Right lobe of liver (tissue), 6 donors: ENCODE measurements at regions not wholly inside any gene's neighbourhood (a gene's known extent, or its start where the extent isn't known, plus 50 kb on each side); places are given as distances from the start of the nearest gene placed in this dataset.

Experiments
- ATAC-seq, 4 donors: fragments of 200-7000 bp; cut with Tn5 transposase; one replicate each; pipeline ENCODE4 v1.9.1; 2020; ENCODE audit warnings: mild to moderate bottlenecking in 4 of 4, moderate library complexity in 4 of 4
- DNase-seq, 3 donors: peaks; one replicate each; pipeline ENCODE4 v3.0.0-alpha.2; 2020
- H3K27ac ChIP-seq, 3 donors: fragments of 200-600 bp; one replicate each; pipeline ENCODE4 v1.8.0; 2022
- H3K27me3 ChIP-seq, 2 donors: fragments of 200-600 bp; one replicate each; pipeline ENCODE4 v1.8.0; 2022
- H3K36me3 ChIP-seq, 4 donors: fragments of 200-600 bp; sonication (generic) in 1 of 4; one replicate each; pipeline versions ENCODE4 v1.5.1 to v1.8.0; 2017 to 2022; ENCODE audit warnings: control low read depth in 1 of 4
- H3K4me1 ChIP-seq, 4 donors: fragments of 200-600 bp; sonication (generic) in 1 of 4; one replicate each; pipeline versions ENCODE4 v1.5.1 to v1.8.0; 2017 to 2022; ENCODE audit warnings: control low read depth in 1 of 4
- H3K4me3 ChIP-seq, 3 donors: fragments of 200-600 bp; one replicate each; pipeline ENCODE4 v1.8.0; 2022
- H3K9me3 ChIP-seq, 4 donors: fragments of 200-600 bp; sonication (generic) in 1 of 4; one replicate each; pipeline versions ENCODE4 v1.5.1 to v1.8.0; 2017 to 2022; ENCODE audit warnings: control low read depth in 1 of 4
- POLR2A ChIP-seq: fragments of 450-650 bp; IDR thresholded peaks from one replicate; pipeline ENCODE4 v1.6.1; 2017; ENCODE audit warnings: antibody characterized with exemption, mild to moderate bottlenecking
- WGBS: methylation state at CpG from one replicate; pipeline ENCODE4 v1.1.6; 2018; ENCODE audit warnings: low coverage, low lambda C conversion rate; ENCODE audit not compliant: insufficient coverage; ENCODE audit errors: missing lambda C conversion rate; 5-methylcytosine and 5-hydroxymethylcytosine counted together
- intact Hi-C, 2 donors: fragments of 100-400 bp; cut with DNase I; formaldehyde crosslinking; loops; one replicate each; pipeline versions ENCODE4 v1.11.2 to v1.14.1; 2022
- TF ChIP-seq, protein P1 (sequence below), 4 donors: fragments of 200-600 bp in 3 of 4; fragments of 450-650 bp in 1 of 4; IDR thresholded peaks; one replicate each; pipeline versions ENCODE4 v1.5.1 to v1.8.0; 2016 to 2022; ENCODE audit warnings: antibody characterized with exemption in 4 of 4, mild to moderate bottlenecking in 2 of 4
- donor health status: DM: no; HTN: yes; CAD: no.
- donor health status: DM: no; HTN: no; CAD: no.
- donor health status: DM: no; HTN: no; CAD: no.
- donor health status: DM: no; HTN: yes; CAD: no.
- donor health status: DM: no; HTN: yes; CAD: no.

DNA sequence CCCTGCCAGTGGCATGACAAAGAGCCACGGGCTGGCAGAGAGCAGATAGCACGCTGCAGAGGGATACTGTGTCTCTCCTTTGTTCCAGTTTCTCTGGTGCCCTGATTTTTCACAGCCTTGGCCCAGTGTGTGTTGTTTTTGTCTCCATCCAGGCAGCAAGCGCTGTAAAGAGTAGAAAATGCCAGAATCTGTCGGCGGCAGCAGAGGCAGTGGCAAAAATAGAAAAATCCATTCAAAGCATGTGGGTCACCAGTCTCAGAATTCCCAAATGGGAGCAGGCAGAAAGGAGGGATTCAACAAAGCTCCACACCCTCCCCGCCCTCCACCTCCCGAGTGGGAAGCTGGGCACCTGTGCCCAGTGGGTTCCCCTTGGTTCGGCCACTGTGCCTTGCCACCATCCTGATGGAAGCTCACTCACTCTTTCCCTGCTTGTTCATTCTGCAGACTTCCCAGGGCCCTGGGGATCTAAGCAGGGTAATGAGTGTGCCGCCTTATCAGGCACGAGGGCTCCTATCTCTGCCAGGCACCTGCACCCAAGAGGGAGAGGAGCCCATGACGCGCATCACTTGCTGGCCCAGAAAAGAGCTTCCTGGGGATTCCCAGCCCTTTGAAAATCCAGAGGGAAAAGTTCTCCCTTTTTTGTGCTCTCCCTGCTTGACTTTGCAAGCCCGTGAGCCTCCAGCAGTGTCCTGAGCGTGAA, 416.9 kb downstream of the IRS2 start:
- Histone ChIP-seq H3K4me3 (no peak overlapping the region), H3K9me3 (no peaks in the 10 kb centered on the region), H3K4me1 (no peaks in the 10 kb centered on the region), H3K36me3 (no peaks in the 10 kb centered on the region), H3K27ac (no peak overlapping the region), H3K27me3 (no peaks in the 10 kb centered on the region)
- TF ChIP-seq, protein P1, sequence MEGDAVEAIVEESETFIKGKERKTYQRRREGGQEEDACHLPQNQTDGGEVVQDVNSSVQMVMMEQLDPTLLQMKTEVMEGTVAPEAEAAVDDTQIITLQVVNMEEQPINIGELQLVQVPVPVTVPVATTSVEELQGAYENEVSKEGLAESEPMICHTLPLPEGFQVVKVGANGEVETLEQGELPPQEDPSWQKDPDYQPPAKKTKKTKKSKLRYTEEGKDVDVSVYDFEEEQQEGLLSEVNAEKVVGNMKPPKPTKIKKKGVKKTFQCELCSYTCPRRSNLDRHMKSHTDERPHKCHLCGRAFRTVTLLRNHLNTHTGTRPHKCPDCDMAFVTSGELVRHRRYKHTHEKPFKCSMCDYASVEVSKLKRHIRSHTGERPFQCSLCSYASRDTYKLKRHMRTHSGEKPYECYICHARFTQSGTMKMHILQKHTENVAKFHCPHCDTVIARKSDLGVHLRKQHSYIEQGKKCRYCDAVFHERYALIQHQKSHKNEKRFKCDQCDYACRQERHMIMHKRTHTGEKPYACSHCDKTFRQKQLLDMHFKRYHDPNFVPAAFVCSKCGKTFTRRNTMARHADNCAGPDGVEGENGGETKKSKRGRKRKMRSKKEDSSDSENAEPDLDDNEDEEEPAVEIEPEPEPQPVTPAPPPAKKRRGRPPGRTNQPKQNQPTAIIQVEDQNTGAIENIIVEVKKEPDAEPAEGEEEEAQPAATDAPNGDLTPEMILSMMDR (IDR thresholded peaks at IDR 0.05), result no peak
- 73% methylated on average over 6 of the region's 14 CpGs for WGBS
- ATAC-seq, result no peak
- DNase-seq, result no peak
- intact Hi-C loops, result no loop called here

DNA sequence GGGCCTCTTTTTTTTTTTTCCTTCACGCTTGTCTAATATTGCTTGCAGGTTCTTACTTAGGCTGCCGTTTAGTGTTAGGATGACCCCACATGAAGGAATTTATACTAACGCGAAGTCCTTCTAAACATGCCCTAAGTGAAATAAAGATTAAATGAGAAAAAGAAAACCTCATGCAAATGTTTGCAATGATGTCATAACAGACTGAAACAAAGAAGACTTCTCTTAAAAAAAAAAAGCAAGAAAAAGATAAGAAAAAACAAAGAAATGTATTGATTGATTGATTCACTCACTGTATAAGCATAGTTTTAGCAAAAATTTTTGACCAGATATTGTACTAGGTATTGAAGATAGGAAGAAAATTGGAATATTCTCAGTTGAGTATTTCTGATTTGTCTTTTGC, 418.2 kb downstream of the IRS2 start:
- intact Hi-C loops, result no loop called here
- no peak for ATAC-seq
- TF ChIP-seq, protein P1 (IDR thresholded peaks at IDR 0.05), result no peak
- TF ChIP-seq POLR2A, result no peak
- Histone ChIP-seq H3K4me1 (no peaks in the 10 kb centered on the region), H3K36me3 (no peaks in the 10 kb centered on the region), H3K27me3 (no peaks in the 10 kb centered on the region), H3K27ac (no peak overlapping the region), H3K4me3 (no peak overlapping the region), H3K9me3 (no peaks in the 10 kb centered on the region)
- DNase-seq, result no peak
- 80% methylated on average over 4 of the region's 4 CpGs for WGBS

DNA sequence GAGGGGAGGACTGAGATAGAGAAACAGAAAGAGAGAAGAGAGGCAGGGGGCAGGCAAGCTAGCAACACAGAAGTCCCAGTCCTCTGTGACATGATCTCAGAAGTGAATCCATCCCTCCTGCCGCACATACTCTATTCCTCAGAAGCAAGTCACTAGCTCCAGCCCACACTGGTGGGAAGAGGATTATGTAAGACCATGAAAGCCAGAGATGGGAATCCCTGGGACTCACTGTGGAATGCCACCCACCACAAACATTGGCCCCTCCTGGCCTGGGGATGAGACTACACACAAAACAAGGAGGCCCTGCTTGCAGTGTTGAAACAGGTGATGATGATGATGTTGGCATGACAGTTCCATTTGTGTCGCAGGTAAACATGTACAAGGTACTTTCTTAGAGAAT, 419.9 kb downstream of the IRS2 start:
- H3K36me3 ChIP-seq, result no peaks in the 10 kb centered on the region
- H3K9me3 ChIP-seq, result no peaks in the 10 kb centered on the region
- intact Hi-C loops, result no loop called here
- H3K4me3 ChIP-seq, result no peak overlapping the region
- no peak for ATAC-seq
- TF ChIP-seq, protein P1 (IDR thresholded peaks at IDR 0.05), result no peak
- no peak for TF ChIP-seq POLR2A
- no peak overlapping the region for H3K27ac ChIP-seq
- WGBS, result 100% methylated on average over 1 of the region's 2 CpGs
- no peaks in the 10 kb centered on the region for H3K4me1 ChIP-seq
- no peak for DNase-seq
- no peaks in the 10 kb centered on the region for H3K27me3 ChIP-seq

DNA sequence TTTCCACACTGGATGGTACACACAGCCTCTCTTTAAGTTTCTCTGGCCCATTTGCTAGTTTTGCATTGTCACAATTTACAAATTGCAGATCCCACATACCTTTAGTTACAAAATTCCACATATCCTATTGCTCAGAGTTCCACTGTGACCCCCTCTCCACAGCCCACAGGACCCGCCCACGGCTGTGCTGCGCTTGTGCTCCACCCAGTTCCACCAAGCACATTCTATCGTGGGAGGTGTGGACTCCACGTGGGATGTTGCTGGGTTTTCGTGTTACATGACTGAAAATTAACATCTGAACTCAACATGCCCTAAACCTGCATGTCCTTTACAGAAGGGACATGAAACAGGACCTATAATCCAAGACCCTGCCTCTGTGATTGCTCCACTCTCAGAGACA, 423.0 kb downstream of the IRS2 start:
- no peaks in the 10 kb centered on the region for H3K36me3 ChIP-seq
- no peak overlapping the region for H3K4me3 ChIP-seq
- no peak for ATAC-seq
- TF ChIP-seq POLR2A, result no peak
- TF ChIP-seq, protein P1 (IDR thresholded peaks at IDR 0.05), result no peak
- H3K27ac ChIP-seq, result no peak overlapping the region
- no peak for DNase-seq
- H3K4me1 ChIP-seq, result no peaks in the 10 kb centered on the region
- H3K9me3 ChIP-seq, result no peaks in the 10 kb centered on the region
- H3K27me3 ChIP-seq, result no peaks in the 10 kb centered on the region
- WGBS, result 83% methylated on average over 4 of the region's 6 CpGs
- intact Hi-C loops, result no loop called here

DNA sequence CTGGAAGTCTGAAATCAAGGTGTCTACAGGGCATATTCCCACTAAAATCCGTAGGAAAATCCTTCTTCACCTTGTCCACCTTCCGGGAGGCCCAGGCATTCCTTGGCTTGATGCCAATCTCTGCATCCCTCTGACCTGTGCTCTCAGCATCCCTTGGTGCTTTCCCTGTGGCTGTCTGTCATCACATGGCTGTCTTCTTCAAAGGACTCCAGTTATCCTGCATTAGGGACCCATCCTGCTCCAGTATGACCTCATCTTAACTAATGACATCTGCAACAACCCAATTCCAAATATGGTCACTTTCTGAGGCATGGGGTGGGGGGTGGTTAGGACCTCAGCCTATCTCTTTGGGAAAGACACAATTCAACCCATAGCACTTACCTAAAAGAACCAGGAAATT, 423.8 kb downstream of the IRS2 start:
- Histone ChIP-seq H3K27me3 (no peaks in the 10 kb centered on the region), H3K4me1 (no peaks in the 10 kb centered on the region), H3K9me3 (no peaks in the 10 kb centered on the region), H3K4me3 (no peak overlapping the region), H3K27ac (no peak overlapping the region), H3K36me3 (no peaks in the 10 kb centered on the region)
- TF ChIP-seq, protein P1 (IDR thresholded peaks at IDR 0.05), result no peak
- TF ChIP-seq POLR2A, result no peak
- ATAC-seq (no peak), DNase-seq (no peak)
- intact Hi-C loops, result no loop called here
- WGBS, result 41% methylated on average over 2 of the region's 2 CpGs
